HUDEP-2 (cell line): ENCODE measurements at regions not wholly inside any gene's neighbourhood (a gene's known extent, or its start where the extent isn't known, plus 50 kb on each side); places are given as distances from the start of the nearest gene placed in this dataset.
"Not testable (repeated sequence)": the region's sequence is repeated elsewhere in the genome, so short reads cannot be mapped to it uniquely, and the experiment has no call there.

Experiments
- DNase-seq, 76 experiments: peaks; one replicate each; lab custom pipeline; 2025; ENCODE audit not compliant: unreplicated experiment in 76 of 76; lab: John Stamatoyannopoulos, UW

DNA sequence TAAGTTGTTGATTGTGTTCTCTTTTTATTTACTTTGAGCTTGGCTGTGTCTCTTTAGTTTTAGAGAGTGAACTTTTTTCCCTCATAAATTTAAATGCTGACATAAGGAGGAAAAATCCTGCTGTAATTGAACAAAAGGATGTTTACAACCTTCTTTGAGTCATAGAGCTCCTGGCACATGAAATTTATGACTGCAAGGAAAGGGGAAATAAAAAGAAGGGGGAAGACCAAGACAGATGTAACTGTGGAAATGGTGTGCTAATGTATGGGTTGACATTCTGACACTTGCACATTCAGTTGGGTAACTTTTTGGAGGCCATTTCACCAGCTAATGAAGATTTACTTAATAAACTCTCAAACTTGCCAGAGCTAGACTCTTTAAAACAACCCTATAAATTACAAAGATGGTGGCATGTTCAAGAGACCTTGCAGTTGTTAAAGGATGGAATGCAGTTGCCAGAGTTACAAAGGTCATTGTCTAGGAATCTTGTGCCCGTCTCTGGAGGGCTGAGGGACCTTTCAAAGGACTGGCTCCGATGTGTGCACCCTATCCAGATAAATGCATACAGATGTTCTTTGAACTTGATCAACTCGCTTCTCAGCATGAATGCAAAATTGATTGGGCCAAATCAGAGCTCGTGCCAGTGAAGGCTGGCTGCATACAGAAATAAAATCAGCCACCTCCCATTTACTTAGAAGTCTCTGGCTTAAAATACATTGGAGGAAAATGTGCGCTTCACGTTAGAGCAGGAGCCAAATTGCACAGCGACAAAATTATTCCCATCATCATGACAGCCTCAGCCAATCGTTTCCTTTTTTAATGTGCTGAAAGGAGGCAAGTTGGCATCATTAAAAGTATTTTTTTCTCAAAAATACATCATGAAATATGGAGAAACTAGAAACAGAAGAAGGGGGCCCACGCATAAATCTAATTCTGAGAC, 289.0 kb upstream of the XYLT1 start:
- DNase-seq, result no peak

DNA sequence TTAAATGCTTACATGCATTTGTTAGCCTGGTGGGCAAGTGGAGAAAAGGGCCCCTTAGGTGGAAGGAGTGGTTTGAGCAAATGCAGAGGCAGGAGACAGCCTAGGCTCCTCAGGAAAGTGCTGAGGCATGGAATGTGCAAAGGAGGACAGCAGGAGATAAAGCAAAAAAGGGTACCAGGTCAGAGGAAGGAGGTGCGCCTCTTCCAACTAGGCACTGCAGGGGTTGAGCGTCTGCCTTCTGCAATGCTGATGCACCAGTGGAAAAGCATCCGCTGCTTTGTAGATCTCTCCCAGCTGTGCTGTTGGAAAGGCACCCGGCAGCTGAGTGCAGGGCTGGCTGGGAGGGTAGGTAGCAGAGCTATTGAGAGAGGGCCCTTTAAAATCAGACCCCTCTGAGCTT, 287.0 kb upstream of the XYLT1 start:
- DNase-seq, result no peak

DNA sequence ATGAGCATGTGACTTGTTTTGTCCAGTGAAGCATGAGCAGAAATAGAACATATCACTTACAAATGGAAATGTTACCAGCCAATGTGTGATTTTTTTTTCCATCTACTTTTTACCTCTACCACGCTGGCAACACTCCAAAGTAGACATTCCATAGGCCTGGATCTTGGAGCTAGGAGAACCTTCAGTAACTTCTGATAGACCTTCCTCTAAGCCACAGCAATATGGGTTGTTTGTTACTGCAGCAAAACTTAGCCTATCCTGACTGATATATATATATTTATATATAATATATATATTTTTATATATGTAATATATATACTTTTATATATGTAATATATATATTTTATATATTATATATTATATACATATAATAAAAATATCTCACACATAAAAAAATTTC, 284.4 kb upstream of the XYLT1 start:
- DNase-seq, result no peak

DNA sequence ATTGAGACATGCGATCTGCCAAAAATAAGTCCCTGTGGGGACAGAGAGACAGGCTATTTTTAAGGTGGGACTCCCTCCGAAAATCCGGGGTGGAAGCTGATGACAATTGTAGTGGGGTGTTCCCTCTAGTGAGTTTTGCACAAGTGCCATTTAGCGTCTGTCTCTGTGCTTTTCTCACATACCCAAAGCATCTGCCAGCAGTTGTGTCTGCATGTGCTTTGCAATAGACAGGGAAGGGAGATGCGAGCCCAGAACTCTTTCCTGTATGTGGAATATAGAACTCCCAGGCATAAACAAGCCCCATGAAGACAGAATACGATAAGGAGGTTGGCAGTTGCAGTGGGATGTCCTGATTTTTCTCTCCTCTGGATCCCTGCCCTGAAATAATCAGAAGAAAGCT, 282.7 kb upstream of the XYLT1 start:
- no peak for DNase-seq

DNA sequence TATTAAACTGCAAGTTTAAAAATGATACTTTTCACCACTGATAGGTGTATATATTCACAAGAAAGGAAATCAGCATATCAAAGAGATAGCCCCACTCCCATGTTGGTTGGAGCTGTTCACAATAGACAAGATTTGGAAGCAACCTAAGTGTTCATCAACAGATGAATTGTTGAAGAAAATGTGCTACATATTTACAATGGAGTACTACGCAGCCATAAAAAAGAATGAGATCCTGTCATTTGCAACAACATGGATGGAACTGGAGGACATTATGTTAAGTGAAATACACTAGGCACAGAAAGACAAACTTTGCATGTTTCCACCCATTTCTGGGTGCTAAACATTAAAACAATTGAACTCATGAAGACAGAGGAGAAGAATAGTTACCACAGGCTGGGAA, 278.9 kb upstream of the XYLT1 start:
- DNase-seq, result no peak

DNA sequence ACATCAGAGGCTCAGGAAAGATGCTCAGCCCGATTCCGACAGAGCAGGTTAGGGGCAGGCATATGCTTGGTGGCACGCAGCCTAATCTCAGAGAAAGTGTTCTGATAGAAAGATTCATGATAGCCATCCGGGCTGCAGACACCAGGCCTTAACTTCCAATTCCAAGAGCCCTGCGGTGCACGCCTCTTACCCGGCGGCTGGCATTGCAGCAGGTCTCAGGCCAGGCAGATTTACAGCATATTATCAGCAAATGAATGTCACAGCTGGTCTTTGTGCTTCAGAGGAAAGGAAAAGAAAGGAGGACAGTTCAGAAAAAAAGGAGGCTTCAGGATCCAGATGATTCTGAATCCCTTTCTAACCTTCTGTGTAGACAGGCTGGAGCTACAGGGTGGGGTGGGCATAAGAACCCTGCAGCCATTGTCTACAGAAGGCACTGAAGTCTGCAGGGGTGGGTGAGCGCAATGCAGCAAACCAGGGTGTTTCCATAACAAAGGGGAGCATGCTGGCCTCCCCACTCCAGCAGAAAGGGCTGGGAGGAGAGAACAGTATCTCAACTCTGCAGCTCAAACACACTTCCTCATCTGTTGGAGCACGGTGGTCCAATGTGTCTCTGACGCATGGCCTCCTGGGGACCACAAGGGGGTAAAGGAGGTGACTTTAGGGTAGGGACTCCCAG, 277.4 kb upstream of the XYLT1 start:
- DNase-seq, result no peak

DNA sequence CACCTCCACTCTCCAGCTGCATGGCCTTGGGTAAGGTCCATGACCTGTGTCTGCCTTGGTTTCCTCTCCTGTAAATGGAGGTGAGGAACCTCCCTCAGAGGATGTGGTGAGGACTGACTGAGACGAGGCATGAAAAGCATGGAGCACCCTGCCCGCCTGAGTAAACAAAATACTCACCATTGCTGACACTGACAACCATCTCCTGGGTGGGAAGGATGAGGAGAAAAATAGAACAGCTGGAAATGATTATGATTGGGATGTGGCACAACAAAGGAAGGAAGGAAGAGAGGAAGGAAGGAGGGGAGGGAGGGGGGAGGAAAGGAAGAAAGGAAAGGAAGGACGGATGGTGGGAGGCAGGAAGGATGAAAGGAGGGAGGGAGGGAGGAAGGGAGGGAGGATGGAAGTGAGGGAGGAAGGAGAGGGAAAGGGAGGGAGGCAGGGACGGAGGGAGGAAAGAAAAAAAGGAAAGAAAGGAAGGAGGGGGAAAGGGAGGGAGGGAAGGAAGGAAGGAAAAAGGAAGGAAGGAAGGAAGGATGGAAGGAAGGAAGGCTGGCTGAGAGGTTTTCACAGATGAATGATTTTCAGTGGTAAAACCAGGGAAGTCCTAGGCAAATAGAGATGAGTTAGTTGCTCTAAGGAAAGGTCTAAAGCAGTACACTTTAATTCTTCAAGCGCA, 276.5 kb upstream of the XYLT1 start:
- no peak for DNase-seq

DNA sequence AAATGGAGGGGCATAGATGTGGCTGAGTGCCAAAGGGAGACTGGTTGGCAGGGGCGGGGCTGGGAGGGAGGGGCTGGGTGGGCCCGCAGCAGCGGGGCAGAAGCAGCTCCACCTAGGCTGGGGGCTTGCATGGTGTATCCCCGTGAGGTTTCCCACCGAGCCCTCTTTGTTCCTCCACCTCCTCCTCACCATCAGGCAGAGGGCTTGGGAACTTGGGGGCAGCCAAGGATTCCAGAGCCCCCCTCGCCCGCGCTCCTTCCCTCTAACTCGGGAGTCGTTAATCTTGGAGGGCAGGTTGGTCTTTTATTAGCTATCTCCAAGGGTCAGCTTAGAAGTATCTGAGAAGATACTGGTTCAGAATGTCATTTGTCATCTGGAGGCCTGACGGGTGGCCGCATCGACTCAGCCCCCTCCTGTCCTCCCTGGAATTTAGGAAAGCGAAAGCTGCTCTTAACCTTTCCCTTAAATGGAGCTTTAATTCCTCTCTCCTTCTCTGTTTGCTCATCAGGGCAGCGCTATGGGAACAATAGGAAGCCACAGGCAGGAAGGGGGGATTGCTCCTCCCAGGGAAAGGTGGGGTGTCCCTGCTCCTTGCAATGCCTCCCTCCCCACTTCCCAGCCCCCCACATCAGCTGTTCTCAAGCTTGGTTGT, 274.3 kb upstream of the XYLT1 start:
- DNase-seq, result no peak

DNA sequence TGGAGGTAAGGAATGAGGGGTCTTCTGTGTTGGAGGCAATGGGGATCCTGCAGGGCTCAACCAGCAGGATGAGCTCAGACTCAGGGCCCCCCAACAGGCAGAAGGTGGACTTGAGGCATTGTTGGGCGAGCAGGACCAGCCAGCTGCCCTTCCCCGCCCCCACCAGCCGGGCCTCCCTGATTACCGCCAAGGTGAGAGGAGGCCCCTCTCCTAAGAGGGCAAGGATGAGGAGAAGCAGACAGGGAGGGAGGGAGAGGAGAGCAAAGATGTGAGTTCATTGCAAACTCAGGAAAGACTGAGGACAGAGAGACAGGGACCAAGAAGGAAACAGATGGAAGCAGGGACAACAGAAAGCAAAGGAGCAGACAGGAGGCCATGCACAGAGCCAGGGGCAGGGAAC, 272.8 kb upstream of the XYLT1 start:
- DNase-seq, result no peak

DNA sequence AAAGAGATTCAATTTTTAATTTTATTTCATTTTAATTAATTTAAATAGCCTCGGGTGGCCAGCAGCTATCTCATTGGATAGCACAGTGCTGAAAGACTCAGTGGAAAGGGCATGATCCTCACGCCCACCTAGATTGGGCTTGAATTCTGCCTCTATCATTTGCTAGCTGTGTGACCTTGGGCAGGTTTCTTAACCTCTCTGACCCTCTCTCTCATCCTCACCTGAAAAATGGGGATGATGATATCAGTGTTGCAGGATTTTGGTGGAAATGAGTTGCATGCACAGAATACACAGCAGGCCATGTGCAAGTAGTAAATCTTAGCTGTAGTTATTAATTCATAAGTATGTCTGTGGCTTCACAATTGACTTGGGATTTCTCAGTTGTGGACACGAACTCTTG, 272.4 kb upstream of the XYLT1 start:
- DNase-seq, result no peak

DNA sequence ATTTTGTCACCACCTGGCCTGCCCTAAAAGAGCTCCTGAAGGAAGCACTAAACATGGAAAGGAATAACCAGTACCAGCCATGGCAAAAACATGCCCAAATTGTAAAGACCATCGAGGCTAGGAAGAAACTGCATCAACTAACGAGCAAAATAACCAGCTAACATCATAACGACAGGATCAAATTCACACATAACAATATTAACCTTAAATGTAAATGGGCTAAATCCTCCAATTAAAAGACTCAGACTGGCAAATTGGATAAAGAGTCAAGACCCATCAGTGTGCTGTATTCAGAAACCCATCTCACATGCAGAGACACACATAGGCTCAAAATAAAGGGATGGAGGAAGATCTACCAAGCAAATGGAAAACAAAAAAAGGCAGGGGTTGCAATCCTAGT, 264.3 kb upstream of the XYLT1 start:
- DNase-seq, result not testable (repeated sequence)

DNA sequence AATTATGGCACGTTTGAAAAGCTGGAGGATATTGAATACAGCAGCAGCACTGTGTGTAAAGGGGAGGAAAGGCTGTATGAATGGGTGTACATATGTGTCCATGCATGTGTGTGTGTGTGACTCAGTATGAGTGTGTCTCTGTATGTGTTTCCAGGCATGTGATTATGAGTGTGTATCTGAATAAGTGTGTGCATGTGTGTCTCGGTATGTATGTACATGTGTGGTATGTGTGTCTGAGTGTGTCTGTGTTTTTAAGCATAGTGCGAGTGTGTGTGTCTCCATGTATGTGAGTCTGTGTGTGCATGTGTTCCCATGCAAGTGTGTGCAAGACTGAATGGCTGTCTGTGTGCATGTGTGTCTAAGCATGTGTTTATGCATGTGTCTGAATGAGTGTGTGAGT, 259.1 kb upstream of the XYLT1 start:
- DNase-seq, result no peak

DNA sequence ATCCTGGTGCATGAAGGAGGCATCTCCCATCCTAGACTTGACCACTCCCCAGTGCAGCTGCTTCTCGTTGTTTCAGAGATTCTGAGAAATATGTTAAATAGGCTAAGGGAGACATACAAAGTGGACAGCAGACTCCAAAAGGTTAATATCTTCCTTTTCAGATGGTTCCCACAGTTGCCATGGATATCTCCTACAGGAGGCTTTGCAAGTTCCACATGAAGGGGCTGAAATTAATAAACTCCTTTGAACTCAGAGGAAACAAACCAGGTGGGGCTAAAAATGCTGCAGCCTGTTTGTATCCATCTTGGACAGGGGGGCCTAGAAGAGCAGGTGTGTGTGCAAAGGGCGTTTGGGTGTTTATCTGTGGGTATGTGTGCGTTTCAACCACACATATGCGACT, 257.4 kb upstream of the XYLT1 start:
- DNase-seq, result no peak

DNA sequence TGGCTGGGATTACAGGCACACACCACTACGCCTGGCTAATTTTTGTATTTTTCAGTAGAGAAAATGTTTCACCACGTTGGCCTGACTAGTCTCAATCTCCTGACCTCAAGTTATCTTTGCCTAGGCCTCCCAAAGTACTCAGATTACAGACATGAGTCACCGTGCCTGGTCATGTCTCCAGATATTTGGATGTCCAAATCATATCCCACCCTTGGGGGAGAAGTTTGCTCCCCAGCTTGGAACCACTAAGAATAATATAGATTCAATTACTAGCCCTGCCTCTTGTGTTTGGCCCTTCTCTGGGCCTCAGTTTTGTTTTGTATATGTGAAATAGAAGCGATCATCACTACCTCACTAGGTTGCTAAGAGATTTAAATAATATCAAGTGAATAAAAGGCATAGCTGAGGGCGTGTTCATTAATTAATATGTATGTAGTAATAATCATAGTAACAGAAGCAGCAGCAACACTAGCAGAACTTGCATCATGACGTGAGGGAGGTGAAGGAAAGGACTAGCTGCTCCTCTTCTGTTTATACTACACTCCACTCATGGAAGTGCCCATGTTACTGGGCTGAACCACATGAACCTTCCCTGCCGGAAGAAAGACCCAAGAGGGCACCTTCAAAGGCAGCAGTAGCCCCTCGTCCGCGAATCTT, 253.6 kb upstream of the XYLT1 start:
- DNase-seq, result no peak

DNA sequence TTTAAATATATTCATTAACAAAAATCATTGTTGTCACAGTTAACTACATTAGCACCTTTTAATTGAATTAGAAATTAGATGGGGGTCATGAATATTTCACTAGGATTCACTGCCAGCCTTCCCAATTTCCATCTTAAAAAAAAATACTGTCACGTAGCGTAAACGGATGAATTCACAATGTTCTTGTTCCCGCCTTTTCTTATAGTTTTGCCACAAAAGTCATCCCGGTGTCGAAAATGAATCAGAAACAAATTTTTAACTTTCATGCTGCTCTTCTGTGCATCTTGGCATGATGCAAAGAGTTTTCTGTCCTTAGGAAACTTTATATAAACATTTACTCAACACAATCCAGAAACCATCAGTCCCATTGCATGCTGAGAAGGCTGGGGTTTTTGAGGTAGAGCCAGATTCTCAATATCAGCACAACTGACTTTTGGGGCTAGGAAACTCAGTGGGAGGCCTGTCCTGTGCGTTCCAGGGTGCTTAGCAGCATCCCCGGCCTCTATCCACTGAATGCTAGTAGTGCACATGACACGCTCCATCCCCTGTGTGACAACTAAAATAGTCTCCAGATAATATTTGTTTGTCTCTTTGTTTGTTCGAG, 252.9 kb upstream of the XYLT1 start:
- no peak for DNase-seq

DNA sequence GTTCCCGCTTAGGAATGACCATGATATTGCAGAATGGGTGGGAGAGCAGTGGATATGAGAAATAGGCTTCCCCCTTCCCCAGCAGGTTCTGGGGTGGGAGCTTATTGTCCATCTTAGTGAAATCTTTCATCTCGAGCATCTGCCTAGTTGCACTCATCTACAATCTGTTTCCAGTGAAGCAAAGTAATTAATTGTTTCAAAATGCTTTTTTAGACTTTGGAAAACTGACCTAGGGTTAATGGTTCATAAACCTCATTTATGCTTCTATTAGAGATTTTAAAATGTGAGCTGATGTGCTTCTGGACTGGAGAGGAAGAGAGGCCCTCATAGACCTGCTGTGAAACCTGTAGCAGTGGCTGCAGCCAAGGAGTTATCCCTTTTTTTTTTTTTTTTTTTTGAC, 247.7 kb upstream of the XYLT1 start:
- no peak for DNase-seq

DNA sequence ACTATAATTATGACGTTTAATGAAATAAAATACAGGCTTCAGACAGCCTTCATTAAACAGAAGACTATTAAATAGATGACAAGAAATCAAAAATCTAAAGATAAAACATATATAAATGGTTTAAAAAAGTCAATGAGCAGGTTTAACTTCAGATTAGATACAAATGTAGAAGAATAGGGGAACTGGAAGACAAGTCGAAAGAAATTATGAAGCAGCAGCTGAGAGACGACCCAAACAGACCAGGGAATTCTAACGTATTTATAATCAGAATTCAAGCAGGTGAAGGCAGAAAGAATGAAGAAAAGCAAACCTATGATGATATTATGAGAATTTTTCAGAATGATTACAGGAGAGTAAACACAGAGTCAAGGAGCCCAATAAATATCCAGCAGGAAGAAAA, 235.1 kb upstream of the XYLT1 start:
- DNase-seq, result no peak

DNA sequence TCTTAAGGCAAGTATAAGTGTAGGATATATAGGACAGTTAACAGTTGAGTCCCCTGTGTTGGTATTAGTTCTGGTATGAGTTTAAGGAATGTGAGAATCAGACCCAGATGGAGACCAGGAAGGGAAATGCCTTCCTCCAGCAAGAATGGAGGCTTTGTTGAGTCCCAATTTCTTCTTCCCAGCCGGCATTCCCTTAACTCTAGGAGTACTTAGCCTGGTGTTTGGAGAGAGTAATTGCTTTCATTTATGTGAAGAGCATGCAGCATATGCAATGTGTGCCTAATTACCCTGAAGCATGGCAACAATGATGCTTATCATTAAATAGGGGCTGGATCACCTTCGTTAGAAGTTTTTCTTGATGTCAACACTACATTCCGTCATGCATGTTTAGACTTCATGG, 225.9 kb upstream of the XYLT1 start:
- no peak for DNase-seq

DNA sequence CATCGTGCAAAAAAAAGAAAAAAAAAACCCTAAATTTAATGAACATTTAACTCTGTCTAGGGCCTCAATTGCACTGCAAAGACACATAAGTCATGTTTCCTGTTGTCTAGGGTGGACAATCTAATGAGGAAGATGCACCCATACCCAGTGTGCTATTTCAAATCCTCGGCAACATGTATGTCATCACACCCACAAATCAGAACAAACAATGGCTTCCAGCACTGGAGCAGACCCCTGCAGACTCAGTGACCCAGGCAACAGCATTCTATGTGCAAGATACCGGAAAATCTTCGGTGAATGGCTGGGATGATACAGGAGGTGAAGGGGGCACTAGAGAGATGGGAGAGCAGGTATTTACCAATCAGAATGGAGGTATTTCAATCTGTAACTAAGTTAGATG, 221.7 kb upstream of the XYLT1 start:
- no peak for DNase-seq

DNA sequence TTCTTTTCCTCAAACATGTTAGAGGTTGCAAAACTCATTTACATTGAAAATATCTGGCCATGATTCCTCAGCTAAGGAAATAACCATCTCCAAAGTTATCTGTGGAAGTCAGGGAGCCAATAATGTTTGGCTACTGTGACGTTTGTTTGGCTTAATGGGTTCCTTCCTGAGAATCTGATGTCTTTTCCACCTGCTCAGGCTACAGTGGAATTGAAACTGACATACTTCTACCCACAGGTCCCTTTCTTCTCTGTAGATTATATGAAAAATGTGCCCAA, 221.1 kb upstream of the XYLT1 start:
- no peak for DNase-seq
